ENCODE measurements at regions not wholly inside any gene's neighbourhood (a gene's known extent, or its start where the extent isn't known, plus 50 kb on each side); places are given as distances from the start of the nearest gene placed in this dataset.

DNA sequence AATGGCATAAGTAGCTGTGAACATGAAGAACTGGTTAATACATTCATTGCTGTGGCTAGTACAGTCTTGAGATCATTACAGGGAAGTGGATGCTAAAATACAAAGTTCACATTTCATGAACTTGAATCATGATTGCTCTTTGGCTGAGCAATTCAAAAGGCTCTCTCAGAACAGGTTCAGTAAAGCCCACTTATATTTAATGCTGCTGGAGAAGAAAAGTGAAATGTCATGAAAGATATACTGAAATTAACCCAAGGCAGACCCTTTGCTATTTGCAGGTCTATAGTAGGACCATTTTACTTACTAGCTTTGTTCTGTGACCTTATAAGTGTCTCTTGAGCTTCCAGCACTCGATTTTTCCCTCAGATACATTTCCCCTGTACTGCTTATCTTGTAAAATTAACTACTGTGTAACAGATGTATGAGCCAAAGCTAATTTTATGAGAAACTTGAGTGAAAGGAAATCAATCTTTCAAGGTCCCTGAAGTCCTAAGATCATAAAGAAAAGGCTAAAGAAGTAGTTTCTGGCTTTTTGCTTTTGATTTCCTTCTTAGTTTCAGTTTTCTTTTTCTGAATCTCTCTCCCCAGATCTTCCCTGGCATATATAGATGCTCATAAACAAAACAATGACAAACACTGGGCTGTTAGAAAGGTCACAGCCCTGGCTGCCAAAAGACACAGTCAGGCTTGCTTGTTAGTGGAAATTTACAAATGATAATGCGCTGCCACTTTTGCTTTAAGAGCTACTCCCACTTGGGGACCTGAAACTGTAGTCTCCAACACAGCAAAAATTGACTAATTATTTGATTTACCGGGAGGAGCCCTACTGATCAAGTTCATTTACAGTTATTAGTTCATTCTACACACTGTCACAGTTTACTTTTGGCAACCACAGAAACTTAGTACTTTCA is 132.7 kb upstream of the XPO1 start:
- ChIA-PET CTCF (ENCODE audit: unreplicated experiment) (no interaction called here), POLR2A (interaction anchor here (0.5 to 1.0 kb wide), 3 partner anchors 133 to 573 kb away, joined by 3 to 5 read pairs (median 3); partner anchors contain the start of gene XPO1)
- Histone ChIP-seq H4K20me1 (ENCODE audit: insufficient read depth, low read length) (no peaks in the 10 kb centered on the region), H3K4me1 (ENCODE audit: insufficient read depth, low read length, poor library complexity, severe bottlenecking) (peaks cover 7% of the 10 kb centered on the region), H3K36me3 (ENCODE audit: insufficient read depth, low read length) (no peaks in the 10 kb centered on the region), H3K27ac (ENCODE audit: low read depth, low read length, poor library complexity, severe bottlenecking) (no peak overlapping the region), H3K9me3 (ENCODE audit: low read length) (peaks cover 18% of the 10 kb centered on the region), H2AFZ (ENCODE audit: low read length) (peak overlapping the region; percentile 69), H3K4me2 (ENCODE audit: low read length) (peak overlapping the region; percentile 18; the same call in 1 of the 2 replicates), H3K79me2 (ENCODE audit: insufficient read depth, low read depth, low read length) (no peaks in the 10 kb centered on the region), H3K4me3 (ENCODE audit: low read depth, low read length, poor library complexity, severe bottlenecking) (no peak overlapping the region), H3K9me2 (ENCODE audit: insufficient read depth, low read length) (no peaks in the 10 kb centered on the region)
- no peak for DNase-seq (ENCODE audit: low spot score)
- intact Hi-C loops (cut with micrococcal nuclease; ENCODE audit: unreplicated experiment): no loop called here
- TF ChIP-seq EZH2phosphoT487 (IDR thresholded peaks at IDR 0.05; ENCODE audit: borderline replicate concordance, low read depth, low read length): no peak
- TF ChIP-seq, protein P1, sequence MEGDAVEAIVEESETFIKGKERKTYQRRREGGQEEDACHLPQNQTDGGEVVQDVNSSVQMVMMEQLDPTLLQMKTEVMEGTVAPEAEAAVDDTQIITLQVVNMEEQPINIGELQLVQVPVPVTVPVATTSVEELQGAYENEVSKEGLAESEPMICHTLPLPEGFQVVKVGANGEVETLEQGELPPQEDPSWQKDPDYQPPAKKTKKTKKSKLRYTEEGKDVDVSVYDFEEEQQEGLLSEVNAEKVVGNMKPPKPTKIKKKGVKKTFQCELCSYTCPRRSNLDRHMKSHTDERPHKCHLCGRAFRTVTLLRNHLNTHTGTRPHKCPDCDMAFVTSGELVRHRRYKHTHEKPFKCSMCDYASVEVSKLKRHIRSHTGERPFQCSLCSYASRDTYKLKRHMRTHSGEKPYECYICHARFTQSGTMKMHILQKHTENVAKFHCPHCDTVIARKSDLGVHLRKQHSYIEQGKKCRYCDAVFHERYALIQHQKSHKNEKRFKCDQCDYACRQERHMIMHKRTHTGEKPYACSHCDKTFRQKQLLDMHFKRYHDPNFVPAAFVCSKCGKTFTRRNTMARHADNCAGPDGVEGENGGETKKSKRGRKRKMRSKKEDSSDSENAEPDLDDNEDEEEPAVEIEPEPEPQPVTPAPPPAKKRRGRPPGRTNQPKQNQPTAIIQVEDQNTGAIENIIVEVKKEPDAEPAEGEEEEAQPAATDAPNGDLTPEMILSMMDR (conservative IDR thresholded peaks at IDR 0.05; ENCODE audit: low read length): no peak
- no TSS peak for BruUV-seq (replicated peaks)

DNA sequence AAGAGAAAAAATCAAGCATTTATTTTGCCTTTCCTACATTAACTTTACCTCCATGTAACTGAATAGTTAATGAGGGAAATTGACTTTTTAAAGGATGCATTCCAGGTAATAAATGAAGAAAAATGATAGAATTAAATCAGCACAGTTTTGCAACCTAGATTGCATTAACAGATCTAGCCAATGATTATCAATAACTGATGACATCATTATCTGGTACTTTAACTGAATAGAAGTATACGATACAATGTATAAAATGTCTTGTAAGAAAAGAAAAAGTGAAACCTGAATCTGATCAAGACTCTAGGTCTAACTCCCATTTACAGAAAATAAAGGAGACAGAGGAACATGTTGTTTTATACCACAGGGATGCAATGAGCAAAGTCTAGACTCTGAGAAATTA is 126.0 kb upstream of the XPO1 start:
- TF ChIP-seq EZH2phosphoT487 (IDR thresholded peaks at IDR 0.05; ENCODE audit: borderline replicate concordance, low read depth, low read length): no peak
- TF ChIP-seq, protein P1 (conservative IDR thresholded peaks at IDR 0.05; ENCODE audit: low read length): no peak
- POLR2A ChIA-PET: no interaction called here
- CTCF ChIA-PET (ENCODE audit: unreplicated experiment): no interaction called here
- H4K20me1 ChIP-seq (ENCODE audit: insufficient read depth, low read length): no peaks in the 10 kb centered on the region
- no peak overlapping the region for H2AFZ ChIP-seq (ENCODE audit: low read length)
- no peak overlapping the region for H3K27ac ChIP-seq (ENCODE audit: low read depth, low read length, poor library complexity, severe bottlenecking)
- H3K79me2 ChIP-seq (ENCODE audit: insufficient read depth, low read depth, low read length): no peaks in the 10 kb centered on the region
- H3K36me3 ChIP-seq (ENCODE audit: insufficient read depth, low read length): no peaks in the 10 kb centered on the region
- intact Hi-C loops (cut with micrococcal nuclease; ENCODE audit: unreplicated experiment): loop anchor here (10.0 kb wide), 1 partner anchor 529 kb away; no protein-coding TSS in a partner anchor
- BruUV-seq (replicated peaks): no TSS peak
- H3K4me1 ChIP-seq (ENCODE audit: insufficient read depth, low read length, poor library complexity, severe bottlenecking): no peaks in the 10 kb centered on the region
- H3K9me3 ChIP-seq (ENCODE audit: low read length): no peaks in the 10 kb centered on the region
- no peaks in the 10 kb centered on the region for H3K9me2 ChIP-seq (ENCODE audit: insufficient read depth, low read length)
- no peak overlapping the region for H3K4me3 ChIP-seq (ENCODE audit: low read depth, low read length, poor library complexity, severe bottlenecking)
- no peak for DNase-seq (ENCODE audit: low spot score)
- H3K4me2 ChIP-seq (ENCODE audit: low read length): no peak overlapping the region

DNA sequence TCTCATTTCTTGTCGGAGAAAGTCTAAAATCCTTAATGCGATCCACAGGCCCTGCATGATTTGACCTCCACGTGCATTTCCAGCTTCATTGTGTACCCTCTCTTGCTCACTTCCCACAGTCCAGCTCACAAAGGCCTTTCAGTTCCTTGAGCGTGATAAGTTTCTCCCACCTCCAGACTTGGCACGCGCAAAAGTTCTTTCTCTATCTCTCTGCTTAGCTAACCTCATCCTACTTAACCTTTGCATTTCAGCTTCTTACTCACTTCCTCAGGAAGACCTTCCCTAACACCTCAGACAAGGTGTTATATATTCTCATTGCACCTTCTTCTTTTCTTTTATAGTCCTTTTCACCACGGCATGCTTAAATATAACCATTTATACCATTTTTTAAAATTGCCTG is 124.8 kb upstream of the XPO1 start:
- Histone ChIP-seq H3K79me2 (ENCODE audit: insufficient read depth, low read depth, low read length) (no peaks in the 10 kb centered on the region), H3K27ac (ENCODE audit: low read depth, low read length, poor library complexity, severe bottlenecking) (no peak overlapping the region), H3K36me3 (ENCODE audit: insufficient read depth, low read length) (no peaks in the 10 kb centered on the region), H3K4me1 (ENCODE audit: insufficient read depth, low read length, poor library complexity, severe bottlenecking) (no peaks in the 10 kb centered on the region), H3K9me2 (ENCODE audit: insufficient read depth, low read length) (no peaks in the 10 kb centered on the region), H3K4me3 (ENCODE audit: low read depth, low read length, poor library complexity, severe bottlenecking) (no peak overlapping the region), H2AFZ (ENCODE audit: low read length) (no peak overlapping the region), H4K20me1 (ENCODE audit: insufficient read depth, low read length) (no peaks in the 10 kb centered on the region), H3K4me2 (ENCODE audit: low read length) (no peak overlapping the region), H3K9me3 (ENCODE audit: low read length) (no peaks in the 10 kb centered on the region)
- ChIA-PET POLR2A (interaction anchor here (0.7 kb wide), 1 partner anchor 569 kb away, joined by 4 read pairs; no protein-coding TSS in a partner anchor), CTCF (ENCODE audit: unreplicated experiment) (interaction anchor here (0.7 kb wide), 1 partner anchor 13 kb away, joined by 3 read pairs; no protein-coding TSS in a partner anchor)
- TF ChIP-seq, protein P1 (conservative IDR thresholded peaks at IDR 0.05; ENCODE audit: low read length): no peak
- TF ChIP-seq EZH2phosphoT487 (IDR thresholded peaks at IDR 0.05; ENCODE audit: borderline replicate concordance, low read depth, low read length): no peak
- no TSS peak for BruUV-seq (replicated peaks)
- DNase-seq (ENCODE audit: low spot score): no peak
- intact Hi-C loops (cut with micrococcal nuclease; ENCODE audit: unreplicated experiment): loop anchor here (10.0 kb wide), 1 partner anchor 528 kb away; no protein-coding TSS in a partner anchor
